Gastroesophageal sphincter (tissue), 4 donors: ENCODE measurements at regions not wholly inside any gene's neighbourhood (a gene's known extent, or its start where the extent isn't known, plus 50 kb on each side); places are given as distances from the start of the nearest gene placed in this dataset.

Experiments
- ATAC-seq: fragments of 150-250 bp; one replicate; pipeline ENCODE4 v1.9.1; 2016; ENCODE audit warnings: mild to moderate bottlenecking, moderate library complexity
- H3K27ac ChIP-seq, 4 donors: fragments of 200-600 bp; sonication (generic) in 3 of 4; 1 replicate in 3 of 4; 2 replicates in 1 of 4; pipeline ENCODE4 v1.5.1; 2016 to 2019
- H3K27me3 ChIP-seq: fragments of 200-600 bp; sonication (generic); one replicate; pipeline ENCODE4 v1.5.1; 2019
- H3K36me3 ChIP-seq, 2 donors: fragments of 200-600 bp; sonication (generic); one replicate each; pipeline ENCODE4 v1.5.1; 2019; ENCODE audit warnings: control low read depth in 1 of 2
- H3K4me1 ChIP-seq, 3 donors: fragments of 200-600 bp; sonication (generic); 1 replicate in 2 of 3; 2 replicates in 1 of 3; pipeline ENCODE4 v1.5.1; 2016 to 2019; ENCODE audit warnings: control low read depth in 2 of 3
- H3K4me3 ChIP-seq, 2 donors: fragments of 200-600 bp; sonication (generic); one replicate each; pipeline ENCODE4 v1.5.1; 2019; ENCODE audit warnings: mild to moderate bottlenecking in 1 of 2, moderate library complexity in 1 of 2
- H3K9me3 ChIP-seq, 3 donors: fragments of 200-600 bp; sonication (generic); one replicate each; pipeline ENCODE4 v1.5.1; 2017 to 2019; ENCODE audit warnings: control low read depth in 2 of 3
- EP300 ChIP-seq: sonication (generic); formaldehyde crosslinking; IDR thresholded peaks from one replicate; pipeline ENCODE4 v1.6.1; 2017; ENCODE audit warnings: antibody characterized with exemption, mild to moderate bottlenecking
- POLR2A ChIP-seq, 2 donors: fragments of 450-650 bp; IDR thresholded peaks; one replicate each; pipeline ENCODE4 v1.6.1; 2017; ENCODE audit warnings: antibody characterized with exemption in 2 of 2, mild to moderate bottlenecking in 2 of 2, moderate library complexity in 1 of 2
- POLR2AphosphoS5 ChIP-seq: sonication (generic); formaldehyde crosslinking; IDR thresholded peaks from one replicate; pipeline ENCODE4 v1.6.1; 2017; ENCODE audit warnings: antibody characterized with exemption
- WGBS, 2 donors: methylation state at CpG; one replicate each; pipeline ENCODE4 v1.1.5; 2018; ENCODE audit warnings: low coverage in 1 of 2; 5-methylcytosine and 5-hydroxymethylcytosine counted together
- TF ChIP-seq, protein P1 (sequence below), 4 experiments: fragments of 200-600 bp in 2 of 4; fragments of 450-650 bp in 2 of 4; sonication (generic) in 1 of 4; IDR thresholded peaks; one replicate each; pipeline ENCODE4 v1.5.1; 2017 to 2019; ENCODE audit warnings: antibody characterized with exemption in 4 of 4, mild to moderate bottlenecking in 2 of 4, moderate library complexity in 2 of 4

GRCh38 chrX:76931518-76931917 is 504.0 kb downstream of the MAGEE1 start:
- Histone ChIP-seq H3K9me3 (no peaks in the 10 kb centered on the region), H3K4me1 (no peaks in the 10 kb centered on the region), H3K27me3 (no peaks in the 10 kb centered on the region), H3K4me3 (no peak overlapping the region), H3K36me3 (no peaks in the 10 kb centered on the region), H3K27ac (no peak overlapping the region)
- no peak for ATAC-seq
- TF ChIP-seq POLR2A (IDR thresholded peaks at IDR 0.05): no peak
- TF ChIP-seq, protein P1, sequence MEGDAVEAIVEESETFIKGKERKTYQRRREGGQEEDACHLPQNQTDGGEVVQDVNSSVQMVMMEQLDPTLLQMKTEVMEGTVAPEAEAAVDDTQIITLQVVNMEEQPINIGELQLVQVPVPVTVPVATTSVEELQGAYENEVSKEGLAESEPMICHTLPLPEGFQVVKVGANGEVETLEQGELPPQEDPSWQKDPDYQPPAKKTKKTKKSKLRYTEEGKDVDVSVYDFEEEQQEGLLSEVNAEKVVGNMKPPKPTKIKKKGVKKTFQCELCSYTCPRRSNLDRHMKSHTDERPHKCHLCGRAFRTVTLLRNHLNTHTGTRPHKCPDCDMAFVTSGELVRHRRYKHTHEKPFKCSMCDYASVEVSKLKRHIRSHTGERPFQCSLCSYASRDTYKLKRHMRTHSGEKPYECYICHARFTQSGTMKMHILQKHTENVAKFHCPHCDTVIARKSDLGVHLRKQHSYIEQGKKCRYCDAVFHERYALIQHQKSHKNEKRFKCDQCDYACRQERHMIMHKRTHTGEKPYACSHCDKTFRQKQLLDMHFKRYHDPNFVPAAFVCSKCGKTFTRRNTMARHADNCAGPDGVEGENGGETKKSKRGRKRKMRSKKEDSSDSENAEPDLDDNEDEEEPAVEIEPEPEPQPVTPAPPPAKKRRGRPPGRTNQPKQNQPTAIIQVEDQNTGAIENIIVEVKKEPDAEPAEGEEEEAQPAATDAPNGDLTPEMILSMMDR (IDR thresholded peaks at IDR 0.05): no peak
- TF ChIP-seq EP300: no peak
- no peak for TF ChIP-seq POLR2AphosphoS5
- WGBS, 2 donors: 65 to 85% methylated on average over 5 to 6 of the region's 6 CpGs

DNA sequence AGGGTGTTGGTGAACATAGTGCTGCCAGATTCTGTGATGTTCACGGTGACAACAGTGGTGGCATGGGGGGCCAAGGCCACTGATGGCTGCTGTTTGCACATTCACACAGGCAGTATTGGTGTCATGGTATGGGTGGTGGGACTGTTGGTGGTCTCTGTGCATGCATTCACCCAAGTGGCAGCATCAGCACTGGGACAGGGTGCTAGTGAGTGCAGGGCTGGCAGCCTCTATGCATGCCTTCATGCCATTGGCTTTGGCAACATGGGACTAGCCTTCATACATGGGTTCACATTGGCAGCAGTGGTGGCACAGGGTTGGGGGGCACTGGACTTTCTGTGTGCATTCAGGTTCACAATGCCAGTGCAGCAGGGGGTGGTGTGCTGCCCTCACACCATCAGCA is 489.7 kb upstream of the FGF16 start:
- Histone ChIP-seq H3K4me3 (no peak overlapping the region), H3K4me1 (no peaks in the 10 kb centered on the region), H3K27me3 (no peaks in the 10 kb centered on the region), H3K27ac (no peak overlapping the region), H3K9me3 (peaks cover 0 to 7% (median 0%) of the 10 kb centered on the region in 3 donors), H3K36me3 (no peaks in the 10 kb centered on the region)
- WGBS, 2 donors: no CpG with 5 or more reads among the region's 1 CpG
- no peak for TF ChIP-seq POLR2AphosphoS5
- no peak for TF ChIP-seq POLR2A (IDR thresholded peaks at IDR 0.05)
- no peak for TF ChIP-seq EP300
- TF ChIP-seq, protein P1 (IDR thresholded peaks at IDR 0.05): no peak
- no peak for ATAC-seq

GRCh38 chrX:76971393-76972376 is 475.5 kb upstream of the FGF16 start:
- no peak for ATAC-seq

GRCh38 chrX:76977452-76977851 is 469.7 kb upstream of the FGF16 start:
- ATAC-seq: no peak
- no peak overlapping the region for H3K27ac ChIP-seq
- peaks cover 0 to 3% (median 0%) of the 10 kb centered on the region in 3 donors for H3K4me1 ChIP-seq
- 0 to 60% methylated on average over 1 of the region's 2 CpGs for WGBS, 2 donors
- H3K4me3 ChIP-seq: no peak overlapping the region
- no peaks in the 10 kb centered on the region for H3K27me3 ChIP-seq
- TF ChIP-seq POLR2AphosphoS5 (no peak), EP300 (no peak), POLR2A (IDR thresholded peaks at IDR 0.05) (no peak)
- TF ChIP-seq, protein P1 (IDR thresholded peaks at IDR 0.05): no peak
- no peaks in the 10 kb centered on the region for H3K36me3 ChIP-seq
- no peaks in the 10 kb centered on the region for H3K9me3 ChIP-seq

More at GRCh38 chrX:76971393-76972376, 475.5 kb upstream of the FGF16 start:
- H3K27me3 ChIP-seq: no peaks in the 10 kb centered on the region
- no peaks in the 10 kb centered on the region for H3K9me3 ChIP-seq
- no peaks in the 10 kb centered on the region for H3K36me3 ChIP-seq
- WGBS, 2 donors: 6 to 13% methylated on average over 1 of the region's 1 CpG
- H3K4me1 ChIP-seq: peaks cover 0 to 3% (median 0%) of the 10 kb centered on the region in 3 donors
- no peak overlapping the region for H3K4me3 ChIP-seq
- no peak for TF ChIP-seq POLR2AphosphoS5
- TF ChIP-seq, protein P1 (IDR thresholded peaks at IDR 0.05): no peak
- no peak for TF ChIP-seq POLR2A (IDR thresholded peaks at IDR 0.05)
- H3K27ac ChIP-seq: no peak overlapping the region

DNA sequence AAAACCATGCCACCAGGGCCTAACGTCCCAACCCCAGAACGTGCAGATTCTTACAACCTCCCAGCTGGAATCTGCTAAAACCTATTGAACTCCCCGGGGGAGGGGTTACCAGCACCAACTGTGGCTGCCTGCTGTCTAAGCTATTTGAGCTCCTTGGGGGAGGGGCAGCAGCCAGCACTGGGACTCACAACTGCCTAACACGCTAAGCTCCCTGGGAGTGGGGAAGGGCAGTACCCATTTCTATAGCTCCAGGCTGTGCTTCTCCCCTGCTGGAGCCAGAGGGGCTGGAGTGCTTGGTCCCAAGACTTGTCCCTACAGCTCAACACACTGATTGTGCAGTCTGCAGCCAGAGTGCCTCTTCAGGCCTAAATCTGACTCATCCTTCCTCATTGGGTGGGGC is 459.8 kb upstream of the FGF16 start:
- TF ChIP-seq EP300 (no peak), POLR2AphosphoS5 (no peak), POLR2A (IDR thresholded peaks at IDR 0.05) (no peak)
- TF ChIP-seq, protein P1 (IDR thresholded peaks at IDR 0.05): no peak
- H3K9me3 ChIP-seq: no peaks in the 10 kb centered on the region
- H3K4me1 ChIP-seq: no peaks in the 10 kb centered on the region
- no peaks in the 10 kb centered on the region for H3K36me3 ChIP-seq
- H3K4me3 ChIP-seq: no peak overlapping the region
- no peak overlapping the region for H3K27ac ChIP-seq
- ATAC-seq: no peak
- no CpG with 5 or more reads among the region's 4 CpGs for WGBS, 2 donors
- no peaks in the 10 kb centered on the region for H3K27me3 ChIP-seq
